B cell (primary cell): ENCODE measurements at regions not wholly inside any gene's neighbourhood (a gene's known extent, or its start where the extent isn't known, plus 50 kb on each side); places are given as distances from the start of the nearest gene placed in this dataset.

Experiments
- ATAC-seq: fragments of 200-7000 bp; cut with Tn5 transposase; one replicate; pipeline ENCODE4 v1.10.0; 2021; ENCODE audit warnings: low read depth, mild to moderate bottlenecking, moderate number of reproducible peaks, moderate library complexity
- CTCF ChIA-PET: fragments of 350-600 bp; sonication (Branson Sonifier 250); formaldehyde crosslinking; loops from one replicate; lab custom pipeline; 2021; ENCODE audit warnings: antibody characterized with exemption, inconsistent platforms; lab: Charles Lee
- POLR2A ChIA-PET: fragments of 350-600 bp; sonication (Branson Sonifier 250); formaldehyde crosslinking; loops from one replicate; lab custom pipeline; 2021; ENCODE audit warnings: antibody characterized with exemption; lab: Charles Lee
- DNase-seq: peaks from one replicate; pipeline ENCODE4 v3.0.0; 2013
- H2AFZ ChIP-seq: 2 replicates; pipeline ENCODE4 v1.6.1; 2012; ENCODE audit warnings: mild to moderate bottlenecking, low read depth, low read length; ENCODE audit not compliant: insufficient read depth, poor library complexity, severe bottlenecking
- H3K27ac ChIP-seq, 2 donors: 1 replicate in 1 of 2; 2 replicates in 1 of 2; pipeline ENCODE4 v1.5.1; 2012 to 2013; ENCODE audit warnings: low read length in 2 of 2, mild to moderate bottlenecking in 2 of 2, moderate library complexity in 1 of 2
- H3K27me3 ChIP-seq, 4 experiments: fragments of 200-600 bp in 1 of 4; sonication (generic) in 1 of 4; replicated peaks in 1 of 4; 1 replicate in 2 of 4; 2 replicates in 2 of 4; pipeline versions ENCODE4 v1.6.1 to v1.7.0; 2013 to 2016; ENCODE audit warnings: low read length in 3 of 4, mild to moderate bottlenecking in 2 of 4, mixed read lengths in 1 of 4, moderate library complexity in 1 of 4; ENCODE audit not compliant: insufficient read depth in 4 of 4, control insufficient read depth in 3 of 4; ENCODE audit errors: control extremely low read depth in 1 of 4
- H3K36me3 ChIP-seq, 2 experiments: replicated peaks in 1 of 2; 1 replicate in 1 of 2; 2 replicates in 1 of 2; pipeline versions ENCODE4 v1.6.1 to v1.7.1; 2013; ENCODE audit warnings: low read length in 1 of 2; ENCODE audit not compliant: insufficient read depth in 2 of 2, control insufficient read depth in 1 of 2; ENCODE audit errors: control extremely low read depth in 1 of 2, extremely low read depth in 1 of 2
- H3K4me1 ChIP-seq, 2 donors: fragments of 200-600 bp in 1 of 2; sonication (generic) in 1 of 2; 1 replicate in 1 of 2; 2 replicates in 1 of 2; pipeline versions ENCODE4 v1.5.1 to v1.6.1; 2013 to 2017; ENCODE audit warnings: low read length in 2 of 2; ENCODE audit not compliant: control insufficient read depth in 2 of 2, insufficient read depth in 2 of 2
- H3K4me2 ChIP-seq: replicated peaks from 2 replicates; pipeline ENCODE3; 2012; ENCODE audit warnings: mild to moderate bottlenecking, low read depth, low read length; ENCODE audit not compliant: poor library complexity, severe bottlenecking
- H3K4me3 ChIP-seq, 5 experiments: fragments of 200-600 bp in 1 of 5; sonication (generic) in 1 of 5; 1 replicate in 3 of 5; 2 replicates in 2 of 5; pipeline versions ENCODE4 v1.5.1 to v1.7.0; 2011 to 2016; ENCODE audit warnings: low read length in 4 of 5, mild to moderate bottlenecking in 4 of 5, low read depth in 2 of 5, control low read depth in 1 of 5, moderate library complexity in 1 of 5; ENCODE audit not compliant: insufficient read depth in 1 of 5; ENCODE audit errors: control extremely low read depth in 1 of 5, extremely low read depth in 1 of 5
- H3K79me2 ChIP-seq: fragments of 200-600 bp; sonication (generic); one replicate; pipeline ENCODE4 v1.6.0; 2016; ENCODE audit warnings: low read length; ENCODE audit not compliant: control insufficient read depth, insufficient read depth
- H3K9ac ChIP-seq: fragments of 200-600 bp; sonication (generic); 2 replicates; pipeline ENCODE4 v1.6.1; 2017; ENCODE audit warnings: mild to moderate bottlenecking, low read length, moderate library complexity
- H3K9me3 ChIP-seq, 3 donors: one replicate each; pipeline versions ENCODE4 v1.6.1 to v1.7.1; 2013; ENCODE audit warnings: low read length in 2 of 3; ENCODE audit not compliant: control insufficient read depth in 2 of 3, insufficient read depth in 1 of 3; ENCODE audit errors: control extremely low read depth in 1 of 3
- H4K20me1 ChIP-seq: 2 replicates; pipeline ENCODE4 v1.6.0; 2012; ENCODE audit warnings: mild to moderate bottlenecking, low read length; ENCODE audit not compliant: insufficient read depth, control insufficient read depth, poor library complexity, severe bottlenecking
- H3K27ac Mint-ChIP-seq: one replicate; pipeline ENCODE4 v1.8.0; 2021; ENCODE audit warnings: mixed read lengths
- H3K27me3 Mint-ChIP-seq: one replicate; pipeline ENCODE4 v1.8.0; 2021; ENCODE audit warnings: mixed read lengths
- H3K4me1 Mint-ChIP-seq: one replicate; pipeline ENCODE4 v1.8.0; 2021; ENCODE audit warnings: mixed read lengths
- H3K4me3 Mint-ChIP-seq: one replicate; pipeline ENCODE4 v1.8.0; 2021; ENCODE audit warnings: mixed read lengths
- H3K9me3 Mint-ChIP-seq: one replicate; pipeline ENCODE4 v1.8.0; 2022; ENCODE audit warnings: mixed read lengths; ENCODE audit not compliant: insufficient read depth
- EZH2 ChIP-seq: IDR thresholded peaks from 2 replicates; pipeline ENCODE4 v1.6.1; 2012; ENCODE audit warnings: borderline replicate concordance, low read depth, mild to moderate bottlenecking, moderate library complexity, low read length; ENCODE audit not compliant: insufficient read depth, poor library complexity, severe bottlenecking
- WGBS: methylation state at CpG from one replicate; pipeline ENCODE4 v1.1.5; 2013; ENCODE audit warnings: missing lambda C conversion rate; ENCODE audit not compliant: insufficient coverage; 5-methylcytosine and 5-hydroxymethylcytosine counted together
- intact Hi-C: fragments of 100-400 bp; cut with micrococcal nuclease; formaldehyde crosslinking; loops from one replicate; pipeline ENCODE4 v1.10.0; 2022
- TF ChIP-seq, protein P1 (sequence below): fragments of 200-600 bp; IDR thresholded peaks from one replicate; pipeline ENCODE4 v1.8.0; 2022; ENCODE audit warnings: antibody characterized with exemption, mild to moderate bottlenecking

DNA sequence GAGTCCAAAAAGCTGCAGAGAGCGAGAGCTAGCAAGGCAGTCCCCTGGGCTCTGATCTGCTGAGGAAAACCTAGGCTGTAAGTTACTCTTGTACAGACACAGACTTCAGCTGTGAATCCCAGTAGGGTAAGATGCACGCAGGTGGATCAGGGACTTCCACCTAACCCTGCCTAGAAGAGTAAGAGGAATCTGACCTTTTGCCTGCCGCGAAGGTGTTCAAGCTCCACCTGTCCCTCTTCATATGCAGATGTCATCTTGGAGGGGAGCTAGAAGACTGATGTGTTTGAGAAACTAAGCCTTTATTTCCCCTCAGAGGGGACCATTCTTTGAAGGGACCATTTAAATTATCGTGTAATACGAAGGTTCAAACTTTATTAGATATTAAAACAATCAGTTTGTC lies 108.6 kb upstream of the USP24 start:
- Mint-ChIP-seq H3K27ac (no peak overlapping the region), H3K4me1 (no peaks in the 10 kb centered on the region), H3K27me3 (peaks cover 7% of the 10 kb centered on the region), H3K4me3 (no peak overlapping the region), H3K9me3 (no peaks in the 10 kb centered on the region)
- CTCF ChIA-PET, result interaction anchor here (1.7 kb wide), 1 partner anchor 14 kb away, joined by 6 read pairs; no protein-coding TSS in a partner anchor
- ATAC-seq, result no peak
- POLR2A ChIA-PET, result no interaction called here
- Histone ChIP-seq H3K4me1 (no peaks in the 10 kb centered on the region), H3K4me3 (no peak overlapping the region), H3K27ac (no peak overlapping the region), H4K20me1 (no peaks in the 10 kb centered on the region), H3K27me3 (peaks cover 0 to 6% (median 0%) of the 10 kb centered on the region in 4 experiments), H3K9me3 (no peaks in the 10 kb centered on the region), H3K79me2 (no peaks in the 10 kb centered on the region), H3K9ac (no peak overlapping the region), H3K4me2 (no peak overlapping the region), H3K36me3 (no peaks in the 10 kb centered on the region), H2AFZ (no peak overlapping the region)
- 86% methylated on average over 1 of the region's 6 CpGs for WGBS
- TF ChIP-seq, protein P1, sequence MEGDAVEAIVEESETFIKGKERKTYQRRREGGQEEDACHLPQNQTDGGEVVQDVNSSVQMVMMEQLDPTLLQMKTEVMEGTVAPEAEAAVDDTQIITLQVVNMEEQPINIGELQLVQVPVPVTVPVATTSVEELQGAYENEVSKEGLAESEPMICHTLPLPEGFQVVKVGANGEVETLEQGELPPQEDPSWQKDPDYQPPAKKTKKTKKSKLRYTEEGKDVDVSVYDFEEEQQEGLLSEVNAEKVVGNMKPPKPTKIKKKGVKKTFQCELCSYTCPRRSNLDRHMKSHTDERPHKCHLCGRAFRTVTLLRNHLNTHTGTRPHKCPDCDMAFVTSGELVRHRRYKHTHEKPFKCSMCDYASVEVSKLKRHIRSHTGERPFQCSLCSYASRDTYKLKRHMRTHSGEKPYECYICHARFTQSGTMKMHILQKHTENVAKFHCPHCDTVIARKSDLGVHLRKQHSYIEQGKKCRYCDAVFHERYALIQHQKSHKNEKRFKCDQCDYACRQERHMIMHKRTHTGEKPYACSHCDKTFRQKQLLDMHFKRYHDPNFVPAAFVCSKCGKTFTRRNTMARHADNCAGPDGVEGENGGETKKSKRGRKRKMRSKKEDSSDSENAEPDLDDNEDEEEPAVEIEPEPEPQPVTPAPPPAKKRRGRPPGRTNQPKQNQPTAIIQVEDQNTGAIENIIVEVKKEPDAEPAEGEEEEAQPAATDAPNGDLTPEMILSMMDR, result no peak
- intact Hi-C loops, result no loop called here
- DNase-seq, result no peak

DNA sequence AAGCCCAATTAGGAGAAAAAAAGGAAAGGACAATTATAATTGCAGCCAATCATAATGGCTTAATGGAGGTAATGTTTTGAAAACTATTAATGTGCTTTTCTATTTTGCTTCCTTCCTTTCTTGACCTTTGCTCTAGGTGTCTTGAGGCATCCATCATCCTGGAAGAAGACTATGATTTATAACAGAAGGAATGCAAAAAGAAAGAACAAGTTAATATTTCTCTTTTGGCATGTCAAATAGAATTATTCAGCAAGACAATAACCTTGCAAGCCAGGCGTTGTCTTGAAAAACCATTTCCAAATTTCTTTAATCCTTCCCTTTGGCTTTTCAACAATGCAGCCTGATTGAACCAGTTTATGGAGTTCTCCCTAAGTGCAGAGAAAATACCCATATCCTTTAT lies 107.7 kb upstream of the USP24 start:
- Histone ChIP-seq H4K20me1 (no peaks in the 10 kb centered on the region), H3K27ac (no peak overlapping the region), H3K9ac (no peak overlapping the region), H3K27me3 (peaks cover 0 to 13% (median 3%) of the 10 kb centered on the region in 4 experiments), H3K4me3 (no peak overlapping the region), H3K9me3 (no peaks in the 10 kb centered on the region), H3K79me2 (no peaks in the 10 kb centered on the region), H3K36me3 (no peaks in the 10 kb centered on the region), H2AFZ (no peak overlapping the region), H3K4me2 (no peak overlapping the region), H3K4me1 (no peaks in the 10 kb centered on the region)
- DNase-seq (no peak), ATAC-seq (no peak)
- Mint-ChIP-seq H3K9me3 (no peaks in the 10 kb centered on the region), H3K27ac (no peak overlapping the region), H3K27me3 (peaks cover 8% of the 10 kb centered on the region), H3K4me3 (no peak overlapping the region), H3K4me1 (peaks cover 4% of the 10 kb centered on the region)
- intact Hi-C loops, result no loop called here
- WGBS, result no CpG with 5 or more reads among the region's 1 CpG
- ChIA-PET CTCF (interaction anchor here (1.7 kb wide), 1 partner anchor 15 kb away, joined by 6 read pairs; no protein-coding TSS in a partner anchor), POLR2A (no interaction called here)
- TF ChIP-seq, protein P1, result no peak
- no peak for TF ChIP-seq EZH2
